SK-N-SH treated with all-trans-retinoic acid at 6 μM for 48 hours (cell line): ENCODE measurements at regions not wholly inside any gene's neighbourhood (a gene's known extent, or its start where the extent isn't known, plus 50 kb on each side); places are given as distances from the start of the nearest gene placed in this dataset.

Source experiments
- ATAC-seq: fragments of 200-7000 bp; cut with Tn5 transposase; 3 replicates; pipeline ENCODE4 v1.9.1; 2020; ENCODE audit warnings: mild to moderate bottlenecking, moderate library complexity
- ARNTL ChIP-seq: fragments of 450-650 bp; formaldehyde crosslinking; IDR thresholded peaks from 2 replicates; pipeline ENCODE4 v1.5.0; 2020; ENCODE audit warnings: low read depth, mild to moderate bottlenecking, moderate library complexity, borderline replicate concordance
- BACH2 ChIP-seq: fragments of 250-450 bp; sonication (Bioruptor Pico); IDR thresholded peaks from 2 replicates; pipeline ENCODE4 v1.9.0; 2021; ENCODE audit warnings: mild to moderate bottlenecking, borderline replicate concordance
- CSDC2 ChIP-seq: fragments of 250-450 bp; sonication (Bioruptor Pico); IDR thresholded peaks from 2 replicates; pipeline ENCODE4 v1.5.0; 2020; ENCODE audit warnings: mild to moderate bottlenecking, moderate library complexity
- ESRRG ChIP-seq: fragments of 250-450 bp; sonication (Bioruptor Pico); IDR thresholded peaks from 2 replicates; pipeline ENCODE4 v1.6.1; 2021; ENCODE audit warnings: mild to moderate bottlenecking
- ISL1 ChIP-seq: fragments of 250-450 bp; sonication (Bioruptor Pico); IDR thresholded peaks from 2 replicates; pipeline ENCODE4 v2.1.2; 2022; ENCODE audit warnings: mild to moderate bottlenecking, moderate library complexity
- RARB ChIP-seq: fragments of 250-450 bp; sonication (Bioruptor Pico); IDR thresholded peaks from 2 replicates; pipeline ENCODE4 v1.8.0; 2021; ENCODE audit warnings: mild to moderate bottlenecking, moderate library complexity
- SNAI2 ChIP-seq: fragments of 250-450 bp; sonication (Bioruptor Pico); IDR thresholded peaks from 2 replicates; pipeline ENCODE4 v1.5.0; 2020; ENCODE audit warnings: mild to moderate bottlenecking, moderate library complexity
- TCF4 ChIP-seq: fragments of 250-450 bp; sonication (Bioruptor Pico); IDR thresholded peaks from 2 replicates; pipeline ENCODE4 v1.8.0; 2021; ENCODE audit warnings: mild to moderate bottlenecking, moderate library complexity, borderline replicate concordance
- TOX ChIP-seq: fragments of 250-450 bp; sonication (Bioruptor Pico); IDR thresholded peaks from 2 replicates; pipeline ENCODE4 v1.8.0; 2021; ENCODE audit warnings: mild to moderate bottlenecking, moderate library complexity, borderline replicate concordance
- ZC3H10 ChIP-seq: fragments of 250-450 bp; sonication (Bioruptor Pico); IDR thresholded peaks from 2 replicates; pipeline ENCODE4 v1.5.1; 2021; ENCODE audit warnings: mild to moderate bottlenecking, moderate library complexity
- ZFP3 ChIP-seq: fragments of 250-450 bp; sonication (Bioruptor Pico); IDR thresholded peaks from 2 replicates; pipeline ENCODE4 v1.5.0; 2020; ENCODE audit warnings: mild to moderate bottlenecking, moderate library complexity
- ZFP30 ChIP-seq: fragments of 450-650 bp; formaldehyde crosslinking; IDR thresholded peaks from 2 replicates; pipeline ENCODE4 v1.5.0; 2022; ENCODE audit warnings: mild to moderate bottlenecking, moderate library complexity
- ZNF565 ChIP-seq: fragments of 450-650 bp; formaldehyde crosslinking; conservative IDR thresholded peaks from 2 replicates; pipeline ENCODE4 v1.5.0; 2020; ENCODE audit warnings: low read depth, mild to moderate bottlenecking, moderate library complexity
- ZNF70 ChIP-seq: fragments of 450-650 bp; formaldehyde crosslinking; IDR thresholded peaks from 2 replicates; pipeline ENCODE4 v1.5.0; 2020; ENCODE audit warnings: mild to moderate bottlenecking, moderate library complexity
- ZNF8 ChIP-seq: fragments of 450-650 bp; formaldehyde crosslinking; IDR thresholded peaks from 2 replicates; pipeline ENCODE4 v1.5.0; 2020; ENCODE audit warnings: mild to moderate bottlenecking, moderate library complexity
- TF ChIP-seq, protein P1 (sequence below): fragments of 250-450 bp; sonication (Bioruptor Pico); IDR thresholded peaks from 2 replicates; pipeline ENCODE4 v1.8.0; 2020; ENCODE audit warnings: mild to moderate bottlenecking, moderate library complexity, borderline replicate concordance
- TF ChIP-seq, protein P2 (sequence below): fragments of 250-450 bp; sonication (Bioruptor Pico); IDR thresholded peaks from 2 replicates; pipeline ENCODE4 v1.8.0; 2021; ENCODE audit warnings: low read depth, mild to moderate bottlenecking, moderate library complexity, borderline replicate concordance
- TF ChIP-seq, protein P3 (sequence below): fragments of 250-450 bp; sonication (Bioruptor Pico); IDR thresholded peaks from 2 replicates; pipeline ENCODE4 v1.5.0; 2020; ENCODE audit warnings: mild to moderate bottlenecking, moderate library complexity
- TF ChIP-seq, protein P4 (sequence below): fragments of 250-450 bp; sonication (Bioruptor Pico); IDR thresholded peaks from 2 replicates; pipeline ENCODE4 v1.5.1; 2021; ENCODE audit warnings: mild to moderate bottlenecking, moderate library complexity

DNA sequence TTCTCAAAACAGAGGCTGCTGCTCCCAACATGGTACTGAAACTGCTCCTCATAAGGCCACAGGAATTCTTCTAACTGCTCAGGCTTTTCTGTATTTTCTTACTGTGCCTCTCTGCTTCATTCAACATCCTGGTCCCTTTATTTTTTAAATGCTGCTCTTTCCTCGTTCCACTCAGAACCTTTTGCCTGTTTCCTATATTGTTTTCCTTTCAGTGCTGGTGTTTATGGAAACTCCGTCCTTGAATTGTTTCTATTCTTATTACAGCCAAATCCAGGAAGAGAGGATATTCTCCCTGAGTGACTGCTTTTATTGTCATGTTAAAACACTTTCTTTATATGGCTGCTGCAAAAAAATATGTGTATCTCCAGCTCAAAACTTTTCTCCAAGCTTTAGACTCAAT, 173.0 kb upstream of the E2F7 start:
- no peak for ATAC-seq
- no peak for TF ChIP-seq TCF4 (CRISPR knock-in tag)

GRCh38 chr12:77237896-77238295, 172.5 kb upstream of the E2F7 start:
- ATAC-seq: no peak
- no peak for TF ChIP-seq ARNTL (CRISPR knock-in tag)
- TF ChIP-seq, protein P1, sequence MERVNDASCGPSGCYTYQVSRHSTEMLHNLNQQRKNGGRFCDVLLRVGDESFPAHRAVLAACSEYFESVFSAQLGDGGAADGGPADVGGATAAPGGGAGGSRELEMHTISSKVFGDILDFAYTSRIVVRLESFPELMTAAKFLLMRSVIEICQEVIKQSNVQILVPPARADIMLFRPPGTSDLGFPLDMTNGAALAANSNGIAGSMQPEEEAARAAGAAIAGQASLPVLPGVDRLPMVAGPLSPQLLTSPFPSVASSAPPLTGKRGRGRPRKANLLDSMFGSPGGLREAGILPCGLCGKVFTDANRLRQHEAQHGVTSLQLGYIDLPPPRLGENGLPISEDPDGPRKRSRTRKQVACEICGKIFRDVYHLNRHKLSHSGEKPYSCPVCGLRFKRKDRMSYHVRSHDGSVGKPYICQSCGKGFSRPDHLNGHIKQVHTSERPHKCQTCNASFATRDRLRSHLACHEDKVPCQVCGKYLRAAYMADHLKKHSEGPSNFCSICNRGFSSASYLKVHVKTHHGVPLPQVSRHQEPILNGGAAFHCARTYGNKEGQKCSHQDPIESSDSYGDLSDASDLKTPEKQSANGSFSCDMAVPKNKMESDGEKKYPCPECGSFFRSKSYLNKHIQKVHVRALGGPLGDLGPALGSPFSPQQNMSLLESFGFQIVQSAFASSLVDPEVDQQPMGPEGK: no peak
- TF ChIP-seq ZNF8 (CRISPR knock-in tag): no peak
- TF ChIP-seq ISL1: no peak
- TF ChIP-seq, protein P2, sequence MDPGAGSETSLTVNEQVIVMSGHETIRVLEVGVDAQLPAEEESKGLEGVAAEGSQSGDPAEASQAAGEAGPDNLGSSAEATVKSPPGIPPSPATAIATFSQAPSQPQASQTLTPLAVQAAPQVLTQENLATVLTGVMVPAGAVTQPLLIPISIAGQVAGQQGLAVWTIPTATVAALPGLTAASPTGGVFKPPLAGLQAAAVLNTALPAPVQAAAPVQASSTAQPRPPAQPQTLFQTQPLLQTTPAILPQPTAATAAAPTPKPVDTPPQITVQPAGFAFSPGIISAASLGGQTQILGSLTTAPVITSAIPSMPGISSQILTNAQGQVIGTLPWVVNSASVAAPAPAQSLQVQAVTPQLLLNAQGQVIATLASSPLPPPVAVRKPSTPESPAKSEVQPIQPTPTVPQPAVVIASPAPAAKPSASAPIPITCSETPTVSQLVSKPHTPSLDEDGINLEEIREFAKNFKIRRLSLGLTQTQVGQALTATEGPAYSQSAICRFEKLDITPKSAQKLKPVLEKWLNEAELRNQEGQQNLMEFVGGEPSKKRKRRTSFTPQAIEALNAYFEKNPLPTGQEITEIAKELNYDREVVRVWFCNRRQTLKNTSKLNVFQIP (CRISPR knock-in tag): no peak
- no peak for TF ChIP-seq ZC3H10
- TF ChIP-seq ZNF70 (CRISPR knock-in tag): no peak
- no peak for TF ChIP-seq SNAI2 (CRISPR knock-in tag)
- TF ChIP-seq, all 23 proteins: peak for 0

DNA sequence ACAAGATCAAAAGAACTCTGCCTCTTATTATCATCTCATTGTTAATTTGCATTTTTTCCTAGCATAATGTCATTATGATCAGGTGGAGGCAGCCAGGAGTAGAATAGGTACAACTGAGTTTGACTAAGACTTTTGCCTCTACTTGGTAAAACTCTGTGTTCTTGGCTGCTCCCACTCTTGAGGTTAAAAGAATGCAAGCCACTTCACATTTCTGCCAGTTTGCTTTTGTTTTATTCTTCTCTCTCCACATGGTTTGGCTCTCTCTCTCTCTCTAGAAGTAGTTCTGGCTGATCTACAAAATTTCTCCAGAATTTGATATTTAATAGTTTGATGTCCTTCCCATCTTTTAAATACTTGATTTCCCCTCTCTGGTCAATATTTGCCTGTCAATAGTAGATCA, 170.7 kb upstream of the E2F7 start:
- no peak for ATAC-seq

More for the DNA sequence above, 170.7 kb upstream of the E2F7 start:
- no peak for TF ChIP-seq ARNTL (CRISPR knock-in tag)
- no peak for TF ChIP-seq ZFP30 (CRISPR knock-in tag)
- TF ChIP-seq, protein P3, sequence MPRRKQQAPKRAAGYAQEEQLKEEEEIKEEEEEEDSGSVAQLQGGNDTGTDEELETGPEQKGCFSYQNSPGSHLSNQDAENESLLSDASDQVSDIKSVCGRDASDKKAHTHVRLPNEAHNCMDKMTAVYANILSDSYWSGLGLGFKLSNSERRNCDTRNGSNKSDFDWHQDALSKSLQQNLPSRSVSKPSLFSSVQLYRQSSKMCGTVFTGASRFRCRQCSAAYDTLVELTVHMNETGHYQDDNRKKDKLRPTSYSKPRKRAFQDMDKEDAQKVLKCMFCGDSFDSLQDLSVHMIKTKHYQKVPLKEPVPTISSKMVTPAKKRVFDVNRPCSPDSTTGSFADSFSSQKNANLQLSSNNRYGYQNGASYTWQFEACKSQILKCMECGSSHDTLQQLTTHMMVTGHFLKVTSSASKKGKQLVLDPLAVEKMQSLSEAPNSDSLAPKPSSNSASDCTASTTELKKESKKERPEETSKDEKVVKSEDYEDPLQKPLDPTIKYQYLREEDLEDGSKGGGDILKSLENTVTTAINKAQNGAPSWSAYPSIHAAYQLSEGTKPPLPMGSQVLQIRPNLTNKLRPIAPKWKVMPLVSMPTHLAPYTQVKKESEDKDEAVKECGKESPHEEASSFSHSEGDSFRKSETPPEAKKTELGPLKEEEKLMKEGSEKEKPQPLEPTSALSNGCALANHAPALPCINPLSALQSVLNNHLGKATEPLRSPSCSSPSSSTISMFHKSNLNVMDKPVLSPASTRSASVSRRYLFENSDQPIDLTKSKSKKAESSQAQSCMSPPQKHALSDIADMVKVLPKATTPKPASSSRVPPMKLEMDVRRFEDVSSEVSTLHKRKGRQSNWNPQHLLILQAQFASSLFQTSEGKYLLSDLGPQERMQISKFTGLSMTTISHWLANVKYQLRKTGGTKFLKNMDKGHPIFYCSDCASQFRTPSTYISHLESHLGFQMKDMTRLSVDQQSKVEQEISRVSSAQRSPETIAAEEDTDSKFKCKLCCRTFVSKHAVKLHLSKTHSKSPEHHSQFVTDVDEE (CRISPR knock-in tag): no peak
- no peak for TF ChIP-seq BACH2
- no peak for TF ChIP-seq CSDC2 (CRISPR knock-in tag)
- TF ChIP-seq, protein P1: no peak
- TF ChIP-seq ESRRG (CRISPR knock-in tag): no peak
- no peak for TF ChIP-seq ISL1
- TF ChIP-seq, protein P2 (CRISPR knock-in tag): no peak
- TF ChIP-seq ZC3H10: no peak
- TF ChIP-seq SNAI2 (CRISPR knock-in tag): no peak
- no peak for TF ChIP-seq RARB (CRISPR knock-in tag)
- TF ChIP-seq TOX (CRISPR knock-in tag): no peak
- no peak for TF ChIP-seq ZNF8 (CRISPR knock-in tag)
- TF ChIP-seq, protein P4, sequence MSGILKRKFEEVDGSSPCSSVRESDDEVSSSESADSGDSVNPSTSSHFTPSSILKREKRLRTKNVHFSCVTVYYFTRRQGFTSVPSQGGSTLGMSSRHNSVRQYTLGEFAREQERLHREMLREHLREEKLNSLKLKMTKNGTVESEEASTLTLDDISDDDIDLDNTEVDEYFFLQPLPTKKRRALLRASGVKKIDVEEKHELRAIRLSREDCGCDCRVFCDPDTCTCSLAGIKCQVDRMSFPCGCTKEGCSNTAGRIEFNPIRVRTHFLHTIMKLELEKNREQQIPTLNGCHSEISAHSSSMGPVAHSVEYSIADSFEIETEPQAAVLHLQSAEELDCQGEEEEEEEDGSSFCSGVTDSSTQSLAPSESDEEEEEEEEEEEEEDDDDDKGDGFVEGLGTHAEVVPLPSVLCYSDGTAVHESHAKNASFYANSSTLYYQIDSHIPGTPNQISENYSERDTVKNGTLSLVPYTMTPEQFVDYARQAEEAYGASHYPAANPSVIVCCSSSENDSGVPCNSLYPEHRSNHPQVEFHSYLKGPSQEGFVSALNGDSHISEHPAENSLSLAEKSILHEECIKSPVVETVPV (CRISPR knock-in tag): no peak
- TF ChIP-seq ZNF565 (CRISPR knock-in tag): no peak
- TF ChIP-seq ZFP3 (CRISPR knock-in tag): no peak
